ENCODE measurements at regions not wholly inside any gene's neighbourhood (a gene's known extent, or its start where the extent isn't known, plus 50 kb on each side); places are given as distances from the start of the nearest gene placed in this dataset.
A peak's percentile ranks its signal among the peaks of the same experiment; 100 is the strongest.

DNA sequence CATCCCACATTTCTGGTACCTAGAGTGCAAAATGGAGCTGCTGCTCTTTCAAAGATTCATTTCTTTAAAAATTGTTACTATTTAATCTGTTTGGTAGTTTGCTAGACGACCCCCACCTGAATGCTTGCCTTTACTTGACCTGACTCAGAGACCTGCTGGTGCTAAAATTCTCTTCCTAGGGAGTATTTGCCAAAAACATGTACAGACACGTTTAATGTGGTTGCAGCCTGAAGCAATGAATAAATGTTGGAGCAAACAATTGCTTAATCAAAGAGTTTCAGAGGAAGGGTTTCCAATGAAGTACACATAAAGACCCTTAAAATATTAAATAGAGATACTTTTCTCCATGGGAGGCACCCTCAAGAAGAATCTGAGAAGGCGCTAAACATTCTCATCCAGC lies 734.4 kb downstream of the CBLN2 start:
- TF ChIP-seq, protein P1, sequence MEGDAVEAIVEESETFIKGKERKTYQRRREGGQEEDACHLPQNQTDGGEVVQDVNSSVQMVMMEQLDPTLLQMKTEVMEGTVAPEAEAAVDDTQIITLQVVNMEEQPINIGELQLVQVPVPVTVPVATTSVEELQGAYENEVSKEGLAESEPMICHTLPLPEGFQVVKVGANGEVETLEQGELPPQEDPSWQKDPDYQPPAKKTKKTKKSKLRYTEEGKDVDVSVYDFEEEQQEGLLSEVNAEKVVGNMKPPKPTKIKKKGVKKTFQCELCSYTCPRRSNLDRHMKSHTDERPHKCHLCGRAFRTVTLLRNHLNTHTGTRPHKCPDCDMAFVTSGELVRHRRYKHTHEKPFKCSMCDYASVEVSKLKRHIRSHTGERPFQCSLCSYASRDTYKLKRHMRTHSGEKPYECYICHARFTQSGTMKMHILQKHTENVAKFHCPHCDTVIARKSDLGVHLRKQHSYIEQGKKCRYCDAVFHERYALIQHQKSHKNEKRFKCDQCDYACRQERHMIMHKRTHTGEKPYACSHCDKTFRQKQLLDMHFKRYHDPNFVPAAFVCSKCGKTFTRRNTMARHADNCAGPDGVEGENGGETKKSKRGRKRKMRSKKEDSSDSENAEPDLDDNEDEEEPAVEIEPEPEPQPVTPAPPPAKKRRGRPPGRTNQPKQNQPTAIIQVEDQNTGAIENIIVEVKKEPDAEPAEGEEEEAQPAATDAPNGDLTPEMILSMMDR (IDR thresholded peaks at IDR 0.05), result no peak

DNA sequence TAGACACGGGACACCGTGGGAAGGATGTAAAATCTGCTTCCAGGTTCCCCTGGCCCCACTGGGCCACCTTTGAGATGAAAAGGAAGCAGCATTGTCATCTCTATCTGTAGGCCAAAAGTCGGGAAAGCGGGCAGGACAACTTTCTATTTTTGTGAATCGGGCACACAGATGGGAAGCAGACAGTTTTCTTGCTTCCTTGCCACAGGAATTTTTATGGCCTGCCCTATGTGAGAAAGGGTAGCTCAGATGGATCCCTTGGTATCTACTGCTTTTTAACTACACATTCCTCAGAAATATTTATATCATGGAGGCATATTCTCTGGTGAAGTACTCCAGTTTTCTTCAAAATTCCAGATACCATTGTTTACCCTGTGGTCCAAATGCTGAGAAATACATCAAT lies 735.5 kb downstream of the CBLN2 start:
- TF ChIP-seq, protein P1 (IDR thresholded peaks at IDR 0.05), result no peak

DNA sequence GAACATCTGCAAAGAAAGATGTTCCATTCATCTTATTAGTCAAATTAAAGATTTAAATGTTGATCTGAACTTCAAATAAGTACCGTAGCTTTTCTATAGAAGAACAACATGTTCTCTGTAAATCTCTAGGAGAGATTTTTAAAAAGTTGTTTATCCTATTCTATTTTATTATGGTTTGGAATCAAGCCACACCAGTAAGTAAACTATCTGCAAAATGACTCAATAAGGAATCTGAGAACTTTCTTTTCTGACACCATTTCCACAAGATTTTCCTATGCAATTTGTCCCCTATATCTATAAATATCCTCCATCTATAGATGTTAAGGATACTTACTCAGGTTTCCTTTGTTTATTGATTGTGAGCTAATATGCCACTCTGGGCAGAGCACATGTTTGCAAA lies 736.6 kb downstream of the CBLN2 start:
- TF ChIP-seq, protein P1 (IDR thresholded peaks at IDR 0.05), result no peak

DNA sequence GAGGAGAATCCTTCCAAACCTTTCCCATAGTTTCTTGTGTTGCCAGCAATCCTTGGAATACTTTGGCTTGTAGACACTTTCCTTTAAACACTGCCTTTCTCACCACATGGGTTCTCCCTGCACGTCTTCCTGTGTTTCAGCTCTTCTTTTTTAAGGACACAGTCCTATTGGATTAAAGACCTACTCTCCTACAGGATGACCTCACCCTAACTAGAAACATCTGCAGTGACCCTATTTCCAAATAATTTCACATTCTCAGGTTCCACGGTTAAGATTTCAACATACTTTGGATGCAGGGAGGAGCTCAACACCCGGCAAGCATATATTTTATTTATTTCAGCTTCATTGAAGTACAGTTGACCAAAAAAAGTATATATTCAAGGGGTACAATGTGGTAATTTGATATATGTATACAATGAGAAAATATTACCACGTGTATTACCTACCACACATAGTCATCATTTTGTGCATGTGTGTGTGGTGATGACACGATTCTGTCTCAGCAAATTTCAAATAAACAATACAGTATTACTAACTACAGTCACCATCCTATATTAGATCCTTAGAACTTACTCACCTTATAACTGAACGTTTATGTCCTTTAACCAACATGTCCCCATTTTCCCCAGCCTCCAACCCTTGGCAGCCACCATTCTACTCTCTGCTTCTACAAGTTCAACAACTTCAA lies 745.0 kb downstream of the CBLN2 start:
- TF ChIP-seq, protein P1 (IDR thresholded peaks at IDR 0.05), result no peak

DNA sequence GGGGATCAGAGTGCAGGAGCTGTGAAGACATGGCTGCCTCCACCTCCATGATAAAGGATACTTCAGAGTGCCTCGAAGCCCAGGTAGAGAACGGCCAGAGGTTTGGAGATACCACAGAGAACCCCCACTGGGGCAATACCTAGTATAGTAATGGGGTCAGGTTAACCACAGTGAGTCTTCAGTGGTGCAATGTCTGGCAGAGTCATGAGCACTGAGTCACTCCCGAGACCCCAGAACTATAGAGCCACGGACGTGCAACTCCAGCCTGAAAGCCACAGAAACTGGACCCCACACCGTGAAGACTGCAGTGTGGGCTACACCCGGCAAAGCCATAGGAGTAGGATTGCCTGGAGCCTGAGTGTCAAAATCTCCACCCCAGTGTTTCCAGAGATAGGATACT lies 746.6 kb downstream of the CBLN2 start:
- TF ChIP-seq, protein P1 (IDR thresholded peaks at IDR 0.05), result no peak

DNA sequence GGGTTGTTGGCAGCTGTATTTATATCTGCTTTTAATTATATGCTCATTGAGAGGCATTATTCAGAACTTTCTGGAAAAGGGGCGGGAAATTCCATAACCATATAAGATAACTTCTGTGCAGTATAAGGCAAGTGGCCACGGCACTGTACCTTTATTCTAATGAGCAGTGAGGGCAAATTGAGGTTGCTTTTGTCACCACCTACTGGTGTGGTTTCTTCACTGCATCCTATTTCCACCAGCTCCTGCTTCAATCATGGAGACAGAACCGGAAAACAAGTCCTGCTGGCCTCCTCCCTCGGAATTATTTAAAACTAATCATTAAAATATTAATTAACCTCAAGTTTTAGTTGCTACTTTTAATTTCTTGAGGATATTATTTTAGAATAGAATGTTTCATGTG lies 759.4 kb downstream of the CBLN2 start:
- TF ChIP-seq, protein P1 (IDR thresholded peaks at IDR 0.05), result peak; percentile 65

DNA sequence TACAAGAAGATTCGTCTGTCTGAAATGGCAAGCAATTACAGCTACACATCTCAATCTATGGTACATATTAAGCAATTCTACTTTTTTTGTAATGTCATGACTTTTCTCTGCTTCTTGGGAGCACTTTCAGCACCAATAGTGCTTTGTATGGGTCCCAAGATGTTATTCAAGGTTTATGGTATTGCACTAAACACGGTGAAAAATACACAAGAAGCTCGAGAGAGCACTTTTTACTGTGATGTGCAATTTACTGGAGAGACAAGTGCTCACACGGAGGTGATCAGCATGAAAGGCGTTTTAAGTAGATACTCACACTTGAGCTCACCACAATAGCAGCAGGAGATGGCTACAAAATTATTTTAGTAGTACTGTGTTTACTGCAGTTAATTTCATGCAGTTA lies 783.6 kb downstream of the CBLN2 start:
- TF ChIP-seq, protein P1 (IDR thresholded peaks at IDR 0.05), result no peak

DNA sequence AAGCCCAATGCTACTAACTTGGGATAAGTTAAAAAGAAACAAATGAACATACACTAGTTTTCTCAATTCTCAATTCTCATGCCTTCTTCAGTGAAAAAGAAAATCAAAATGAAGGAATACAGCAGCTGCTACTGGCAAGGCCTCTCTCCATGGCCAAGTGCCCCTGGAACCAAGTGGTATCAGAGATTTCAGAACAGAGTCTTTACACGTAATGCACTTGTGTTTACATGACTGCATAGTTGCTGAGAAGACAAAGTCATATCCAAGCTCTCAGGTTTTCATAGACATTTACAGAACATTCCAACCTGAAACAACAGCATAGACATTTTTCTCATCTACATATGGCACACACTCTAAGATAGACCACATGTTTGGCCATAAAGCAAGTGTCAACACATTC lies 789.9 kb downstream of the CBLN2 start:
- TF ChIP-seq, protein P1 (IDR thresholded peaks at IDR 0.05), result no peak
